ENCODE measurements at regions not wholly inside any gene's neighbourhood (a gene's known extent, or its start where the extent isn't known, plus 50 kb on each side); places are given as distances from the start of the nearest gene placed in this dataset.

GRCh38 chr9:36734737-36735136 lies 162.0 kb downstream of the MELK start:
- no peak for TF ChIP-seq CTCF (IDR thresholded peaks at IDR 0.05; ENCODE audit: low read depth, low read length)
- no peak for TF ChIP-seq POLR2A (IDR thresholded peaks at IDR 0.05; ENCODE audit: extremely low read depth, insufficient read length)
- no peak for TF ChIP-seq MAX (IDR thresholded peaks at IDR 0.05; ENCODE audit: low read depth, low read length)
